Tibial nerve (tissue), 3 donors: ENCODE measurements at regions not wholly inside any gene's neighbourhood (a gene's known extent, or its start where the extent isn't known, plus 50 kb on each side); places are given as distances from the start of the nearest gene placed in this dataset.

Experiments
- POLR2A ChIP-seq, 2 donors: fragments of 450-650 bp; IDR thresholded peaks; one replicate each; pipeline ENCODE4 v1.6.1; 2017; ENCODE audit warnings: antibody characterized with exemption in 2 of 2, mild to moderate bottlenecking in 2 of 2, moderate library complexity in 2 of 2
- TF ChIP-seq, protein P1 (sequence below), 5 experiments: fragments of 200-600 bp in 3 of 5; fragments of 450-650 bp in 2 of 5; sonication (generic) in 3 of 5; IDR thresholded peaks; one replicate each; pipeline ENCODE4 v1.5.1; 2016 to 2019; ENCODE audit warnings: antibody characterized with exemption in 5 of 5, mild to moderate bottlenecking in 3 of 5, moderate library complexity in 2 of 5

DNA sequence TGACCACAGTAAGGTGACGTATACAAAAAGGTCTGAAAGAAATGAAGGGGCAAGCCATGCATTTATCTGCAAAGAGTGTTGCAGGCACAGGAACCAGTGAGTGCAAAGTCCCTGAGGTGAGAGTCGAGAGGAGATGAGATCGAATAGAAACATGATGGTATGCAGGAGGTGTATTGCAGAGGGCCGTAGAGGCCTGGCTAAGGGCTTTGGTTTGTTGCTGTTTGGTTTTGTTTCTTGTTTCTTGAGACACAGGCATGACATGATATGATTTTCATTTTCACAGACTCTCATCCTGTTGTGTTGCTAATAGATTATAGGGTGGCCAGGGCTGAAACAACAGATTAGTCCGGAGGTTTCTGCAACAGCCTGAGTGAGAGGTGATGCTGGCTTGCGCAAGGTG, 80.4 kb downstream of the HSPH1 start:
- TF ChIP-seq, protein P1, sequence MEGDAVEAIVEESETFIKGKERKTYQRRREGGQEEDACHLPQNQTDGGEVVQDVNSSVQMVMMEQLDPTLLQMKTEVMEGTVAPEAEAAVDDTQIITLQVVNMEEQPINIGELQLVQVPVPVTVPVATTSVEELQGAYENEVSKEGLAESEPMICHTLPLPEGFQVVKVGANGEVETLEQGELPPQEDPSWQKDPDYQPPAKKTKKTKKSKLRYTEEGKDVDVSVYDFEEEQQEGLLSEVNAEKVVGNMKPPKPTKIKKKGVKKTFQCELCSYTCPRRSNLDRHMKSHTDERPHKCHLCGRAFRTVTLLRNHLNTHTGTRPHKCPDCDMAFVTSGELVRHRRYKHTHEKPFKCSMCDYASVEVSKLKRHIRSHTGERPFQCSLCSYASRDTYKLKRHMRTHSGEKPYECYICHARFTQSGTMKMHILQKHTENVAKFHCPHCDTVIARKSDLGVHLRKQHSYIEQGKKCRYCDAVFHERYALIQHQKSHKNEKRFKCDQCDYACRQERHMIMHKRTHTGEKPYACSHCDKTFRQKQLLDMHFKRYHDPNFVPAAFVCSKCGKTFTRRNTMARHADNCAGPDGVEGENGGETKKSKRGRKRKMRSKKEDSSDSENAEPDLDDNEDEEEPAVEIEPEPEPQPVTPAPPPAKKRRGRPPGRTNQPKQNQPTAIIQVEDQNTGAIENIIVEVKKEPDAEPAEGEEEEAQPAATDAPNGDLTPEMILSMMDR (IDR thresholded peaks at IDR 0.05), result no peak
- no peak for TF ChIP-seq POLR2A (IDR thresholded peaks at IDR 0.05)
